ENCODE measurements at regions not wholly inside any gene's neighbourhood (a gene's known extent, or its start where the extent isn't known, plus 50 kb on each side); places are given as distances from the start of the nearest gene placed in this dataset.

GRCh38 chr12:13897811-13898210, 83.6 kb downstream of the GRIN2B start:
- no peak for TF ChIP-seq CTCF (IDR thresholded peaks at IDR 0.05; ENCODE audit: control insufficient read depth, extremely low read depth, insufficient read depth)
- H3K4me3 ChIP-seq (ENCODE audit: low read depth, low read length): no peak overlapping the region
- DNase-seq (ENCODE audit: low read depth): no peak

DNA sequence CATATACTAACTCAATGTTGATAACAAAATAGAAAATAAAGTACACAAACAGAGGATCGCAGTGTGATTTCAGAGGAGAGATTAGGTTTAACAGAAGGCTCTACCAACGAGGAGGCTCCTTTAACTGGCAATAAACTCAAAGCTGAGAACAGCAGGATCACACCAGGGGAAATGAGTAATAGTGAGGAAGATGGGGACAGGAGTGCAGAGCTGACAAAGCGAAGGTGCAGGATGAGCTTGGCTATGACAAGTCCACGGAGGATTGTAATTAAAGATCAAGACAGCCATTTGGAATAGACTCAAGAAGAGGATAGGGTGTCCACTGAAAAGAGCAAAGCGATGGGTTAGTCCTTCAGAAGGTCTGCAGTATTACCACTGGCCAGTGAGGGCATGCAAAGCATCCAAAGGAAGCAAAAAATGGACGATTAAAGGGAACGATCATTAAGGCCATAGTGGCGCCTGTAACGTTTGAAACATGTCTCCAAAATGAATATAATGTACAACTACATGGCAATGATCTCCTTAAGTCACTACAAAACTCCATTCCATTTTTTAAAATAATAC, 85.3 kb downstream of the GRIN2B start:
- DNase-seq (ENCODE audit: low read depth): no peak
- no peak overlapping the region for H3K4me3 ChIP-seq (ENCODE audit: low read depth, low read length)
- TF ChIP-seq CTCF (IDR thresholded peaks at IDR 0.05; ENCODE audit: control insufficient read depth, extremely low read depth, insufficient read depth): no peak

GRCh38 chr12:13891902-13892301, 89.5 kb downstream of the GRIN2B start:
- DNase-seq (ENCODE audit: low read depth): no peak

DNA sequence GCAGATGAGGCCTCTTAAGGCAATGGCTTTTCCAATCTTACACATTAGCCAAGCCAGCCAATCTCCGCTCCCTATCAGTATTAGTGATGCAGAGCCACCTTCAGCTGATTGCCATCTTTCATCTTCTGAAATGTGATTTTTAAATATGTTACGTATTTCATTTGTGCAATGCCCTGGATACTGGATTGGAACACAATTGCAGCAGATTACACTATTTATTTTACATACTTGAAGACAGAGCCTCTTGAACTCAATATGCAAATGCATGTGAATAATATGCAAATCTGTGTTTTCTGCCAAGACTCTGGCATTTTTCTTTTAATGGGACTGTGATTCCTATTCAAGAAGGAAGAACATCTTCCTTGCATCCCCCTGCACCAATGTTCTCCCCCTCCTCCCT, 90.5 kb downstream of the GRIN2B start:
- H3K4me3 ChIP-seq (ENCODE audit: low read depth, low read length): no peak overlapping the region
- no peak for DNase-seq (ENCODE audit: low read depth)
- no peak for TF ChIP-seq CTCF (IDR thresholded peaks at IDR 0.05; ENCODE audit: control insufficient read depth, extremely low read depth, insufficient read depth)

More at GRCh38 chr12:13891902-13892301, 89.5 kb downstream of the GRIN2B start:
- no peak for TF ChIP-seq CTCF (IDR thresholded peaks at IDR 0.05; ENCODE audit: control insufficient read depth, extremely low read depth, insufficient read depth)
- no peak overlapping the region for H3K4me3 ChIP-seq (ENCODE audit: low read depth, low read length)

- DNase-seq (ENCODE audit: low read depth): no peak
- TF ChIP-seq CTCF (IDR thresholded peaks at IDR 0.05; ENCODE audit: control insufficient read depth, extremely low read depth, insufficient read depth): no peak
- no peak overlapping the region for H3K4me3 ChIP-seq (ENCODE audit: low read depth, low read length)
These were observed 93.5 kb downstream of the GRIN2B start for GRCh38 chr12:13887779-13888388.

- H3K4me3 ChIP-seq (ENCODE audit: low read depth, low read length): no peak overlapping the region
- no peak for TF ChIP-seq CTCF (IDR thresholded peaks at IDR 0.05; ENCODE audit: control insufficient read depth, extremely low read depth, insufficient read depth)
- DNase-seq (ENCODE audit: low read depth): no peak
These were observed 99.2 kb downstream of the GRIN2B start for GRCh38 chr12:13882176-13882575.

GRCh38 chr12:13880613-13881012, 100.8 kb downstream of the GRIN2B start:
- H3K4me3 ChIP-seq (ENCODE audit: low read depth, low read length): no peak overlapping the region
- no peak for DNase-seq (ENCODE audit: low read depth)
- no peak for TF ChIP-seq CTCF (IDR thresholded peaks at IDR 0.05; ENCODE audit: control insufficient read depth, extremely low read depth, insufficient read depth)

Data from LNCaP clone FGC (cell line).